ENCODE measurements at regions not wholly inside any gene's neighbourhood (a gene's known extent, or its start where the extent isn't known, plus 50 kb on each side); places are given as distances from the start of the nearest gene placed in this dataset.

DNA sequence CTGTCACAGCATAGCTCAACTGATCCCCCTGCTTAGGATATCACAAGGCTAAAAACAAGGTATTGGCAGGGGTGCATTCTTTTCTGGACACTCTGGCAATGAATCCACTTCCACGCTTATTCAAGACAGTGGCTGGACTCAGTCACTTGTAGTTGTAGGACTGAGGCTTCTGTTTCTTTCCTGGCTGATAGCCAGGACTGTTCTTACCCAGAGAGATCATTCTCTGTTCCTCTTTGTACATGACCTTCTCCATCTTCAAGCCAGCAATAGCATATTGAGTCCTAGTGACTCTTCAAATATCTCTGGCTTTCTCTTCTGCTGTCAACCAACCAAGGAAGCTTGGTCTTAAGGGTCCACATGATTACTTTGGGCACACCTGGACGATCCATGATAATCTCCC lies 241.3 kb downstream of the RBM43 start:
- POLR2A ChIA-PET (ENCODE audit: partially characterized antibody): no interaction called here
- H3K4me3 Mint-ChIP-seq: no peak overlapping the region
- CTCF ChIA-PET (ENCODE audit: partially characterized antibody): no interaction called here
- Histone ChIP-seq H3K4me3 (ENCODE audit: low read length in 2 of 2) (no peak overlapping the region), H3K27ac (ENCODE audit: low read depth, low read length) (no peak overlapping the region), H3K4me1 (ENCODE audit: insufficient read depth, low read length) (no peaks in the 10 kb centered on the region), H3K36me3 (ENCODE audit: insufficient read depth, low read length) (no peaks in the 10 kb centered on the region), H3K27me3 (ENCODE audit: insufficient read depth, low read length) (no peaks in the 10 kb centered on the region), H3K9me3 (ENCODE audit: control insufficient read depth in 1 of 2, low read length in 2 of 2) (no peaks in the 10 kb centered on the region)
- no peaks in the 10 kb centered on the region for H3K36me3 Mint-ChIP-seq
- H3K27ac Mint-ChIP-seq: no peak overlapping the region
- peaks cover 0 to 2% (median 0%) of the 10 kb centered on the region in 4 donors for H3K4me1 Mint-ChIP-seq
- H3K9me3 Mint-ChIP-seq: peaks cover 0 to 11% (median 3%) of the 10 kb centered on the region in 8 donors
- H3K27me3 Mint-ChIP-seq: peaks cover 3 to 4% of the 10 kb centered on the region in 2 donors
- intact Hi-C loops (cut with micrococcal nuclease): no loop called here
- no peak for DNase-seq

DNA sequence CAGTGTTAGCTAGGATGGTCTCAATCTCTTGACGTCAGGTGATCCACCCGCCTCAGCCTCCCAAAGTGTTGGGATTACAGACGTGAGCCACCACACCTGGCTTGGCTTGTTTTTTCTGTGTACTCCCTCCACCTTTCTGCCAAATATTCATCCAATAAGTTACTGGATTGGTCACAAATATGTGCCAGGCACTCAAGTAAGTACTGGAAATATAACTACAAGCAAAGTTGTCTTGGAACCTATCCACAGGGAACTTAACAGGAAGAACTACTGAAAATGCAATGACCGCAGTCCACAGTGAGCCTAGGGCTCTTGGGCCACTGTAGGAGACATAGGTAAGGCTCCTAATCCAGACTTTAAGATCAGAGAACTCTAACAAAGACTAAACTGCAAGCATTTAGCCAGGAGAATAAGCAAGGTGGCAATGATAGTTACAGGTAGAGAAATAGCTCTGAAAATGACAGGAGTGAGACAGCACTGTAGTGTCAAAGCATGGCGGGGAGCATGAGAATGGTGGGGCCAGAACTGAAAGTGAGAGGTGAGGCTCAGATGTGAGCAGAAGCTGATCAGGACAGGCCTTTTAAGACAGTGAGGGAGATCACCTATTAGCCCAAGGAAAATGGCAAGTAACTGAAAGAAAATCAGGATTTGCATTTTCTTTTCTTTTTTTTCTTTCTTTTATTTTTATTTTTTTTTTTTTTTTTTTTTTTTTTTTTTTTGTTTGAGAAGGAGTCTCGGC lies 252.1 kb downstream of the RBM43 start:
- no peak overlapping the region for H3K4me3 ChIP-seq (ENCODE audit: low read length in 2 of 2)
- DNase-seq: no peak
- Mint-ChIP-seq H3K27me3 (peaks cover 3 to 6% of the 10 kb centered on the region in 2 donors), H3K27ac (no peak overlapping the region), H3K9me3 (no peaks in the 10 kb centered on the region), H3K4me3 (no peak overlapping the region), H3K36me3 (no peaks in the 10 kb centered on the region), H3K4me1 (peaks cover 0 to 3% (median 0%) of the 10 kb centered on the region in 4 donors)
- no peaks in the 10 kb centered on the region for H3K27me3 ChIP-seq (ENCODE audit: insufficient read depth, low read length)
- H3K4me1 ChIP-seq (ENCODE audit: insufficient read depth, low read length): no peaks in the 10 kb centered on the region
- POLR2A ChIA-PET (ENCODE audit: partially characterized antibody): no interaction called here
- intact Hi-C loops (cut with micrococcal nuclease): no loop called here
- CTCF ChIA-PET (ENCODE audit: partially characterized antibody): no interaction called here
- no peaks in the 10 kb centered on the region for H3K9me3 ChIP-seq (ENCODE audit: control insufficient read depth in 1 of 2, low read length in 2 of 2)
- no peaks in the 10 kb centered on the region for H3K36me3 ChIP-seq (ENCODE audit: insufficient read depth, low read length)
- no peak overlapping the region for H3K27ac ChIP-seq (ENCODE audit: low read depth, low read length)

DNA sequence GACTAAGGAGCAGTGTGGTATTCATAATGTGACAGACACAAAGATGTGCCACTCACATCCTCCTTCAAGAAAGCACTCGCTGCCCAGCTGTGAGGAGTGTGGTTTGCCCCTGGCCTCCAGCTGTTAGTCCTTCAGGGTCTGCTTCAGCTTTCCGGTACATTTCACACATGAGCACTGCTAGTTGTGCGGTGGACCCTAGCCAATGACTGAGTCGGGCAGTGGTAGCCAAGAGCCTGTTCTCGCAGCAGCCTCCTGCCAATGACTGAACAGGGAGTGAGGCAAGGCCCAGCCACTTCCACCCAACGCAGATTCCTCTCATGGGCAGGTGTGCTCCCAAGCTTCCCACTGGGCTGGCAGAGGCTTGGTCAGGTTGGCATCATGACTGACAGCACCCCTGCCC lies 254.3 kb downstream of the RBM43 start:
- Mint-ChIP-seq H3K27me3 (peaks cover 3 to 6% of the 10 kb centered on the region in 2 donors), H3K36me3 (no peaks in the 10 kb centered on the region), H3K27ac (no peak overlapping the region), H3K9me3 (no peaks in the 10 kb centered on the region), H3K4me1 (peaks cover 0 to 3% (median 0%) of the 10 kb centered on the region in 4 donors), H3K4me3 (no peak overlapping the region)
- CTCF ChIA-PET (ENCODE audit: partially characterized antibody): no interaction called here
- Histone ChIP-seq H3K27ac (ENCODE audit: low read depth, low read length) (no peak overlapping the region), H3K36me3 (ENCODE audit: insufficient read depth, low read length) (no peaks in the 10 kb centered on the region), H3K4me1 (ENCODE audit: insufficient read depth, low read length) (no peaks in the 10 kb centered on the region), H3K9me3 (ENCODE audit: control insufficient read depth in 1 of 2, low read length in 2 of 2) (no peaks in the 10 kb centered on the region), H3K27me3 (ENCODE audit: insufficient read depth, low read length) (no peaks in the 10 kb centered on the region), H3K4me3 (ENCODE audit: low read length in 2 of 2) (no peak overlapping the region)
- no peak for DNase-seq
- POLR2A ChIA-PET (ENCODE audit: partially characterized antibody): no interaction called here
- intact Hi-C loops (cut with micrococcal nuclease): no loop called here

DNA sequence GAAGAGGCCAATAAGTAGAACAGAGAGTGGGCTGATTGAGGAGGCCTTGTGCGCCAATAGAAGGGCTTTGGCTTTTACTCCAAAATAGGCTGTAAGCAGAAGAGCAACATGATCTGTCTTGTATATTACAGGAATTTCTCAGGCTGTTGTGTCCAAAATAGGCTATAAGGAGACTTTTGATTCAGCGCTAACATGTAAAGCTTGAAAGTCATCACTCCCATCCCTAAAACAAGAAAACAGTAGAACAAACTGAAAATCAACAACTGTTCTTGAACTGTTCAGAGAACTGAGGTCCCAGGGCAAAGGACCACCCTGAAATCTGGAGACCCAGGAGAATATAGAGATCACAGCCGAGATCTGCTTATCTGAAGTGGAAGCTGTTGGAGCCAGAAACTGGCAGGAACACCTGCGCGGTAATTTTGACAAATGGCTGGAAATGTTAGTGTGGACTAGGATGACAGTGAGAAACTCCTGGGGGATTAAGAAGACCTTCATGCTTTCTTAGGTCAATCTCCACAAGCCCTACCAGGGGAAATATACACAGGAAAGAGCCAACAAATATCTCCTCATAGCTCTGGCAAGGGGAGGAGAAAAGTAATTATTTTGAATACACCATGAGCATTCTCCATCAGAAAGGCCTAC lies 258.6 kb downstream of the RBM43 start:
- Histone ChIP-seq H3K27ac (ENCODE audit: low read depth, low read length) (no peak overlapping the region), H3K9me3 (ENCODE audit: control insufficient read depth in 1 of 2, low read length in 2 of 2) (no peaks in the 10 kb centered on the region), H3K4me3 (ENCODE audit: low read length in 2 of 2) (no peak overlapping the region), H3K27me3 (ENCODE audit: insufficient read depth, low read length) (no peaks in the 10 kb centered on the region), H3K4me1 (ENCODE audit: insufficient read depth, low read length) (no peaks in the 10 kb centered on the region), H3K36me3 (ENCODE audit: insufficient read depth, low read length) (no peaks in the 10 kb centered on the region)
- CTCF ChIA-PET (ENCODE audit: partially characterized antibody): no interaction called here
- intact Hi-C loops (cut with micrococcal nuclease): no loop called here
- Mint-ChIP-seq H3K4me3 (no peak overlapping the region), H3K36me3 (no peaks in the 10 kb centered on the region), H3K4me1 (no peaks in the 10 kb centered on the region), H3K9me3 (no peaks in the 10 kb centered on the region), H3K27ac (no peak overlapping the region), H3K27me3 (no peaks in the 10 kb centered on the region)
- POLR2A ChIA-PET (ENCODE audit: partially characterized antibody): no interaction called here
- DNase-seq: no peak

DNA sequence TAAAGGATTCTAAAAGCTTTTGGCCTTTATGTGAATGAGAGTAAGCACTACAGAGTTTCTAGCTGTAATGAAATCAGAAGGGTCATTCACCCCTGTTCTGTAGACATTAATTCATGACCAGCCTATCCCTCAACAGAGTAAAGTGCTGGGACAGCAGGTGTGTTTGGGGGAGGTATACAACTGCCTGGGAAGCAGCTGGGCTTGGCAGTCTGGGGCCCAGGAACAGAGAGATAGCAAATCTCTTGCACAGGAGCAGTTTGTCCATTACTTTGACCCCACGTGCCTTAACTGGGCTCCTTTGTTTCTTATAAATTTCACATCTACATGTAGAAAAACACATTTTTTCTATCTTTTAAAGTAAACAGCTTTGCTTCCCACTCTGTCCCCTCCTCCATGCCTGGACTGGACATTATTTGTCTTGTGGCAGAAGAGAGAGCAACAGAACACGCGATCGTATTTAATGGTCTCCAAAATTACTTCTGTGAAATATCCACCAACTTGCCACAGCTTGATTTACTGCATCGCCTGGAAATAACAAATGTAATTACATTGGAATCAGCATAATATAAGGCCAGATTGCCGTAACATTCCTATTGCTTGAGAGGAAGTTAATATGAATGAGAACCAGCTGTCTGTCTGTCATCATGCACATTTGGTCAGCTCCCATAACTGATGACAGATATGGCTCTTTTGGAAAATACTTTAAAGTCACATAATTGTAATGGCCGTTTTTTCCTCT lies 263.8 kb downstream of the RBM43 start:
- H3K4me3 Mint-ChIP-seq: no peak overlapping the region
- Histone ChIP-seq H3K4me1 (ENCODE audit: insufficient read depth, low read length) (no peaks in the 10 kb centered on the region), H3K36me3 (ENCODE audit: insufficient read depth, low read length) (no peaks in the 10 kb centered on the region), H3K27me3 (ENCODE audit: insufficient read depth, low read length) (no peaks in the 10 kb centered on the region), H3K9me3 (ENCODE audit: control insufficient read depth in 1 of 2, low read length in 2 of 2) (no peaks in the 10 kb centered on the region), H3K4me3 (ENCODE audit: low read length in 2 of 2) (no peak overlapping the region), H3K27ac (ENCODE audit: low read depth, low read length) (no peak overlapping the region)
- DNase-seq: no peak
- H3K27ac Mint-ChIP-seq: no peak overlapping the region
- H3K27me3 Mint-ChIP-seq: no peaks in the 10 kb centered on the region
- POLR2A ChIA-PET (ENCODE audit: partially characterized antibody): no interaction called here
- H3K9me3 Mint-ChIP-seq: no peaks in the 10 kb centered on the region
- H3K36me3 Mint-ChIP-seq: no peaks in the 10 kb centered on the region
- intact Hi-C loops (cut with micrococcal nuclease): no loop called here
- H3K4me1 Mint-ChIP-seq: no peaks in the 10 kb centered on the region
- CTCF ChIA-PET (ENCODE audit: partially characterized antibody): no interaction called here

DNA sequence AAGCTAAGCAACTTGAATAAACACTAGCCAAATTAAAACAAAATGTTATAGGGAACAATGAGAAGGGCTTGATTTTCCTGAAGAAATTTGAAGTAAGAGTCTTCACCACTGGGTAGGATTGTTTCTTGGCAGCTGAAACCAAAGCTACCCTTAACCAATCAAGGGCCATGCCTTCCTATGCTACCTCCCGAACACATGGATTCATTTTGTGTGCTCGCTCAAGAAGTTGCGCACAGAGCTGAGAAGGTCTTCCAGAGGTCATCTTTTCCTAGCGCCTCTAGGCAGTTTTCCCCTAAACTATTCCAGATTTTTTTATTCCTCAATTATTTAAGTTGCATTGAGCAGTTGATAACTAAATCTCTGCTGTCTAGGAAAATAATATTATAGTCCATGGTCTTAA lies 264.6 kb downstream of the RBM43 start:
- POLR2A ChIA-PET (ENCODE audit: partially characterized antibody): no interaction called here
- no peak overlapping the region for H3K4me3 Mint-ChIP-seq
- CTCF ChIA-PET (ENCODE audit: partially characterized antibody): no interaction called here

DNA sequence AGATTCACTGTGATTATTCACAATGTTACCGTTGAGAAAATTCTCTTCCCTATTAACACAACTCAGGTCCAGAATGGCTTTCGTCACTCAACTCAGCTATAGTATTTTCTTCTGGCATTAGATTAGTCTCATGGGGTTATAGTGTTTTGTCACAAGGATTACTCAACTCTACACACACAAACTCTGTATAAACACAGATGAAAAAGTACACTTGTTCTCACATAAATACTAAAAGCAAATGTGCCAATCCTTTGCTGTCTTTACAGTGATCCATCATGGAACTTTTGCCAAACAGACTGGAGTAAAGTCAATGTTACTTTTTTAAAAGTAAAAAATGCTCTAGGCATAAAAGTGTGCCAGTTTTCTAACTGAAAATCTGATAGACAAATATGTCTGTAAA lies 267.6 kb downstream of the RBM43 start:
- Histone ChIP-seq H3K36me3 (ENCODE audit: insufficient read depth, low read length) (no peaks in the 10 kb centered on the region), H3K27ac (ENCODE audit: low read depth, low read length) (no peak overlapping the region), H3K9me3 (ENCODE audit: control insufficient read depth in 1 of 2, low read length in 2 of 2) (no peaks in the 10 kb centered on the region), H3K27me3 (ENCODE audit: insufficient read depth, low read length) (no peaks in the 10 kb centered on the region), H3K4me1 (ENCODE audit: insufficient read depth, low read length) (no peaks in the 10 kb centered on the region), H3K4me3 (ENCODE audit: low read length in 2 of 2) (no peak overlapping the region)
- intact Hi-C loops (cut with micrococcal nuclease): no loop called here
- no peak overlapping the region for H3K27ac Mint-ChIP-seq
- H3K4me1 Mint-ChIP-seq: no peaks in the 10 kb centered on the region
- H3K4me3 Mint-ChIP-seq: no peak overlapping the region
- H3K27me3 Mint-ChIP-seq: no peaks in the 10 kb centered on the region
- ChIA-PET CTCF (ENCODE audit: partially characterized antibody) (no interaction called here), POLR2A (ENCODE audit: partially characterized antibody) (no interaction called here)
- no peaks in the 10 kb centered on the region for H3K36me3 Mint-ChIP-seq
- no peak for DNase-seq
- H3K9me3 Mint-ChIP-seq: peaks cover 0 to 11% (median 7%) of the 10 kb centered on the region in 8 donors

More for the DNA sequence above, 264.6 kb downstream of the RBM43 start:
- no peak for DNase-seq
- Mint-ChIP-seq H3K4me1 (no peaks in the 10 kb centered on the region), H3K36me3 (no peaks in the 10 kb centered on the region), H3K9me3 (no peaks in the 10 kb centered on the region), H3K27ac (no peak overlapping the region), H3K27me3 (no peaks in the 10 kb centered on the region)
- intact Hi-C loops (cut with micrococcal nuclease): no loop called here
- Histone ChIP-seq H3K4me1 (ENCODE audit: insufficient read depth, low read length) (no peaks in the 10 kb centered on the region), H3K9me3 (ENCODE audit: control insufficient read depth in 1 of 2, low read length in 2 of 2) (no peaks in the 10 kb centered on the region), H3K36me3 (ENCODE audit: insufficient read depth, low read length) (no peaks in the 10 kb centered on the region), H3K27ac (ENCODE audit: low read depth, low read length) (no peak overlapping the region), H3K27me3 (ENCODE audit: insufficient read depth, low read length) (no peaks in the 10 kb centered on the region), H3K4me3 (ENCODE audit: low read length in 2 of 2) (no peak overlapping the region)

Measured in CD4-positive, alpha-beta memory T cell (primary cell).